HS-27A (cell line): ENCODE measurements at regions not wholly inside any gene's neighbourhood (a gene's known extent, or its start where the extent isn't known, plus 50 kb on each side); places are given as distances from the start of the nearest gene placed in this dataset.
A peak's percentile ranks its signal among the peaks of the same experiment; 100 is the strongest.

Experiments
- DNase-seq: peaks from one replicate; pipeline ENCODE4 v3.0.0-alpha.2; 2012; ENCODE audit warnings: low read depth, missing footprints

- DNase-seq: peak; percentile 31
Observed at GRCh38 chr11:80155412-80156017, 714.7 kb upstream of the TENM4 start.

GRCh38 chr11:80146232-80146631, 705.4 kb upstream of the TENM4 start:
- no peak for DNase-seq

- no peak for DNase-seq
Observed at GRCh38 chr11:80144897-80145594, 704.2 kb upstream of the TENM4 start.

- peak; percentile 80 for DNase-seq
Observed at GRCh38 chr11:80136991-80137390, 696.2 kb upstream of the TENM4 start.

GRCh38 chr11:80129396-80129795, 688.6 kb upstream of the TENM4 start:
- DNase-seq: no peak

GRCh38 chr11:80122211-80122610, 681.4 kb upstream of the TENM4 start:
- DNase-seq: no peak

GRCh38 chr11:80118073-80118472, 677.2 kb upstream of the TENM4 start:
- no peak for DNase-seq

GRCh38 chr11:80116796-80117195, 676.0 kb upstream of the TENM4 start:
- no peak for DNase-seq

GRCh38 chr11:80109652-80110051, 668.8 kb upstream of the TENM4 start:
- no peak for DNase-seq

- no peak for DNase-seq
Observed at GRCh38 chr11:80109031-80109430, 668.2 kb upstream of the TENM4 start.

- no peak for DNase-seq
Observed at GRCh38 chr11:80107415-80107814, 666.6 kb upstream of the TENM4 start.

GRCh38 chr11:80104191-80104590, 663.4 kb upstream of the TENM4 start:
- DNase-seq: no peak

GRCh38 chr11:80103142-80103859, 662.5 kb upstream of the TENM4 start:
- DNase-seq: peak; percentile 84

- no peak for DNase-seq
Observed at GRCh38 chr11:80097146-80097545, 656.3 kb upstream of the TENM4 start.

- peak; percentile 88 for DNase-seq
Observed at GRCh38 chr11:80096736-80097135, 655.9 kb upstream of the TENM4 start.

GRCh38 chr11:80086496-80087055, 645.7 kb upstream of the TENM4 start:
- DNase-seq: no peak

GRCh38 chr11:80085563-80085962, 644.7 kb upstream of the TENM4 start:
- no peak for DNase-seq

GRCh38 chr11:80084608-80085007, 643.8 kb upstream of the TENM4 start:
- DNase-seq: no peak

- DNase-seq: no peak
Observed at GRCh38 chr11:80083531-80083951, 642.7 kb upstream of the TENM4 start.

- no peak for DNase-seq
Observed at GRCh38 chr11:80082406-80082805, 641.6 kb upstream of the TENM4 start.

- DNase-seq: no peak
Observed at GRCh38 chr11:80077113-80077512, 636.3 kb upstream of the TENM4 start.

- no peak for DNase-seq
Observed at GRCh38 chr11:80074837-80075236, 634.0 kb upstream of the TENM4 start.

- DNase-seq: no peak
Observed at GRCh38 chr11:80066291-80066690, 625.5 kb upstream of the TENM4 start.
